Tibial nerve (tissue), 3 donors: ENCODE measurements at regions not wholly inside any gene's neighbourhood (a gene's known extent, or its start where the extent isn't known, plus 50 kb on each side); places are given as distances from the start of the nearest gene placed in this dataset.

Experiments
- POLR2A ChIP-seq, 2 donors: fragments of 450-650 bp; IDR thresholded peaks; one replicate each; pipeline ENCODE4 v1.6.1; 2017; ENCODE audit warnings: antibody characterized with exemption in 2 of 2, mild to moderate bottlenecking in 2 of 2, moderate library complexity in 2 of 2
- TF ChIP-seq, protein P1 (sequence below), 5 experiments: fragments of 200-600 bp in 3 of 5; fragments of 450-650 bp in 2 of 5; sonication (generic) in 3 of 5; IDR thresholded peaks; one replicate each; pipeline ENCODE4 v1.5.1; 2016 to 2019; ENCODE audit warnings: antibody characterized with exemption in 5 of 5, mild to moderate bottlenecking in 3 of 5, moderate library complexity in 2 of 5

GRCh38 chr7:22630069-22630468, 96.9 kb upstream of the IL6 start:
- TF ChIP-seq, protein P1, sequence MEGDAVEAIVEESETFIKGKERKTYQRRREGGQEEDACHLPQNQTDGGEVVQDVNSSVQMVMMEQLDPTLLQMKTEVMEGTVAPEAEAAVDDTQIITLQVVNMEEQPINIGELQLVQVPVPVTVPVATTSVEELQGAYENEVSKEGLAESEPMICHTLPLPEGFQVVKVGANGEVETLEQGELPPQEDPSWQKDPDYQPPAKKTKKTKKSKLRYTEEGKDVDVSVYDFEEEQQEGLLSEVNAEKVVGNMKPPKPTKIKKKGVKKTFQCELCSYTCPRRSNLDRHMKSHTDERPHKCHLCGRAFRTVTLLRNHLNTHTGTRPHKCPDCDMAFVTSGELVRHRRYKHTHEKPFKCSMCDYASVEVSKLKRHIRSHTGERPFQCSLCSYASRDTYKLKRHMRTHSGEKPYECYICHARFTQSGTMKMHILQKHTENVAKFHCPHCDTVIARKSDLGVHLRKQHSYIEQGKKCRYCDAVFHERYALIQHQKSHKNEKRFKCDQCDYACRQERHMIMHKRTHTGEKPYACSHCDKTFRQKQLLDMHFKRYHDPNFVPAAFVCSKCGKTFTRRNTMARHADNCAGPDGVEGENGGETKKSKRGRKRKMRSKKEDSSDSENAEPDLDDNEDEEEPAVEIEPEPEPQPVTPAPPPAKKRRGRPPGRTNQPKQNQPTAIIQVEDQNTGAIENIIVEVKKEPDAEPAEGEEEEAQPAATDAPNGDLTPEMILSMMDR (IDR thresholded peaks at IDR 0.05): no peak
- no peak for TF ChIP-seq POLR2A (IDR thresholded peaks at IDR 0.05)
